HCT116 (cell line): ENCODE measurements at regions not wholly inside any gene's neighbourhood (a gene's known extent, or its start where the extent isn't known, plus 50 kb on each side); places are given as distances from the start of the nearest gene placed in this dataset.

ENCODE experiments used
- ATAC-seq: fragments of 200-7000 bp; cut with Tn5 transposase; 2 replicates; pipeline ENCODE4 v1.9.1; 2020; ENCODE audit warnings: mild to moderate bottlenecking, moderate library complexity
- BruUV-seq: library from RNA; stranded (reverse); fragments of 400-500 nt; replicated peaks from 2 replicates; lab custom pipeline; 2021; lab: Mats Ljungman, UMichigan
- CTCF ChIA-PET: fragments of 300-600 bp; sonication (Branson Sonifier 250); formaldehyde crosslinking; loops from one replicate; lab custom pipeline; 2021; ENCODE audit warnings: antibody characterized with exemption; lab: Charles Lee
- POLR2A ChIA-PET: fragments of 300-600, 350-600 bp; sonication (Branson Sonifier 250); formaldehyde crosslinking; loops from one replicate; lab custom pipeline; 2021; ENCODE audit warnings: antibody characterized with exemption; lab: Charles Lee
- RAD21 ChIA-PET, 2 experiments: fragments of 300-600 bp; sonication (Branson Sonifier 250); formaldehyde crosslinking; loops; one replicate each; lab custom pipeline; 2023; ENCODE audit warnings: low total read pairs in 2 of 2; ENCODE audit not compliant: uncharacterized antibody in 2 of 2, unreplicated experiment in 2 of 2, low non-redundant PET in 1 of 2; lab: Charles Lee
- DNase-seq: peaks from one replicate; pipeline ENCODE4 v3.0.0-alpha.2; 2010; ENCODE audit warnings: low read depth, low spot score
- H2AFZ ChIP-seq: fragments of 200-600 bp; shearing (Covaris generic), sonication (generic); 2 replicates; pipeline ENCODE4 v1.6.1; 2017; ENCODE audit warnings: low read depth, mixed run types, mixed read lengths, antibody characterized with exemption, low read length; ENCODE audit not compliant: poor library complexity, severe bottlenecking
- H3K27ac ChIP-seq: 2 replicates; pipeline ENCODE4 v1.5.1; 2012; ENCODE audit warnings: low read depth, low read length
- H3K27me3 ChIP-seq: fragments of 200-600 bp; sonication (generic); 2 replicates; pipeline ENCODE4 v1.6.1; 2016; ENCODE audit warnings: mixed run types, low read length, mixed read lengths; ENCODE audit not compliant: insufficient read depth
- H3K36me3 ChIP-seq, 2 experiments: fragments of 200-500 bp in 1 of 2; fragments of 200-600 bp in 1 of 2; sonication (Bioruptor generic) in 1 of 2; sonication (generic) in 1 of 2; 2 replicates each; pipeline versions ENCODE4 v1.5.1 to v1.6.1; 2014 to 2016; ENCODE audit warnings: low read length in 2 of 2, inconsistent platforms in 1 of 2, mixed read lengths in 1 of 2, mixed run types in 1 of 2; ENCODE audit not compliant: insufficient read depth in 2 of 2, control insufficient read depth in 1 of 2
- H3K4me1 ChIP-seq, 2 experiments: fragments of 200-600 bp in 1 of 2; sonication (generic) in 1 of 2; 2 replicates each; pipeline versions ENCODE4 v1.5.1 to v1.6.1; 2012 to 2017; ENCODE audit warnings: low read length in 2 of 2, inconsistent platforms in 1 of 2, mild to moderate bottlenecking in 1 of 2, mixed read lengths in 1 of 2, mixed run types in 1 of 2, moderate library complexity in 1 of 2; ENCODE audit not compliant: insufficient read depth in 2 of 2, control insufficient read depth in 1 of 2
- H3K4me2 ChIP-seq: fragments of 200-600 bp; sonication (generic); 2 replicates; pipeline ENCODE4 v1.6.1; 2017; ENCODE audit warnings: mixed run types, low read length, mixed read lengths
- H3K4me3 ChIP-seq, 2 experiments: fragments of 200-600 bp in 1 of 2; sonication (generic) in 1 of 2; replicated peaks in 1 of 2; 2 replicates each; pipeline ENCODE4 v1.5.1; 2011 to 2016; ENCODE audit warnings: low read length in 2 of 2, control low read depth in 1 of 2, low read depth in 1 of 2, mild to moderate bottlenecking in 1 of 2, mixed read lengths in 1 of 2, mixed run types in 1 of 2
- H3K79me2 ChIP-seq: fragments of 200-600 bp; sonication (generic); 2 replicates; pipeline ENCODE4 v1.6.1; 2017; ENCODE audit warnings: mild to moderate bottlenecking, mixed run types, low read length, moderate library complexity, mixed read lengths; ENCODE audit not compliant: insufficient read depth
- H3K9ac ChIP-seq: fragments of 200-600 bp; sonication (generic); 2 replicates; pipeline ENCODE4 v1.6.1; 2016; ENCODE audit warnings: low read length, mixed read lengths
- H3K9me2 ChIP-seq: fragments of 200-600 bp; sonication (generic), shearing (Covaris generic); 2 replicates; pipeline ENCODE4 v1.6.1; 2017; ENCODE audit warnings: mixed run types, mild to moderate bottlenecking, moderate library complexity; ENCODE audit not compliant: insufficient read depth
- H3K9me3 ChIP-seq, 2 experiments: fragments of 200-500 bp in 1 of 2; fragments of 200-600 bp in 1 of 2; sonication (Bioruptor generic) in 1 of 2; sonication (generic) in 1 of 2; 2 replicates each; pipeline ENCODE4 v1.6.1; 2014 to 2017; ENCODE audit warnings: low read length in 2 of 2, mixed read lengths in 2 of 2, inconsistent platforms in 1 of 2, low read depth in 1 of 2, mild to moderate bottlenecking in 1 of 2, mixed run types in 1 of 2, moderate library complexity in 1 of 2; ENCODE audit not compliant: control insufficient read depth in 1 of 2, insufficient read depth in 1 of 2
- H4K20me1 ChIP-seq: fragments of 200-600 bp; sonication (generic), shearing (Covaris generic); 2 replicates; pipeline ENCODE4 v1.6.1; 2017; ENCODE audit warnings: mixed run types, mild to moderate bottlenecking, moderate library complexity; ENCODE audit not compliant: insufficient read depth
- ATF3 ChIP-seq: IDR thresholded peaks from 2 replicates; pipeline ENCODE4 v1.6.1; 2012
- CBX3 ChIP-seq: IDR thresholded peaks from 2 replicates; pipeline ENCODE4 v1.6.1; 2012; ENCODE audit warnings: low read depth
- CEBPB ChIP-seq: IDR thresholded peaks from 2 replicates; pipeline ENCODE4 v1.6.1; 2012; ENCODE audit warnings: low read depth
- EGR1 ChIP-seq: IDR thresholded peaks from 2 replicates; pipeline ENCODE4 v1.6.1; 2012; ENCODE audit warnings: low read depth
- ELF1 ChIP-seq: IDR thresholded peaks from 2 replicates; pipeline ENCODE4 v1.6.1; 2012; ENCODE audit warnings: low read depth, borderline replicate concordance
- EZH2 ChIP-seq: fragments of 200-600 bp; sonication (generic); IDR thresholded peaks from 2 replicates; pipeline ENCODE4 v1.6.1; 2017; ENCODE audit warnings: antibody characterized with exemption, mixed run types
- EZH2phosphoT487 ChIP-seq: fragments of 200-600 bp; IDR thresholded peaks from 2 replicates; pipeline ENCODE4 v1.6.1; 2018; ENCODE audit warnings: antibody characterized with exemption, borderline replicate concordance
- JUND ChIP-seq: IDR thresholded peaks from 2 replicates; pipeline ENCODE4 v1.6.1; 2012
- MAX ChIP-seq: IDR thresholded peaks from 2 replicates; pipeline ENCODE4 v1.6.1; 2012
- RAD21 ChIP-seq: IDR thresholded peaks from 2 replicates; pipeline ENCODE4 v1.6.1; 2012; ENCODE audit warnings: low read depth, mild to moderate bottlenecking
- ZBTB33 ChIP-seq: IDR thresholded peaks from 2 replicates; pipeline ENCODE4 v1.6.1; 2011; ENCODE audit warnings: mild to moderate bottlenecking, low read length, moderate library complexity; ENCODE audit not compliant: insufficient replicate concordance; ENCODE audit errors: extremely low read depth
- intact Hi-C: fragments of 100-400 bp; cut with micrococcal nuclease; formaldehyde crosslinking; loops from 2 replicates; pipeline ENCODE4 v1.10.0; 2022

GRCh38 chr14:82778601-82779000, 1244.9 kb upstream of the SEL1L start:
- no peaks in the 10 kb centered on the region for H3K27me3 ChIP-seq
- H3K4me2 ChIP-seq, result no peak overlapping the region
- POLR2A ChIA-PET, result no interaction called here
- TF ChIP-seq ZBTB33 (no peak), MAX (no peak), ELF1 (no peak), EZH2 (no peak), JUND (no peak), ATF3 (no peak), RAD21 (no peak), EGR1 (no peak), CEBPB (no peak), CBX3 (no peak), EZH2phosphoT487 (no peak)
- TF ChIP-seq, all 23 proteins: peak for 0
- Histone ChIP-seq H3K9ac (no peak overlapping the region), H3K27ac (no peak overlapping the region), H2AFZ (no peak overlapping the region), H3K4me1 (no peaks in the 10 kb centered on the region), H3K79me2 (no peaks in the 10 kb centered on the region), H3K4me3 (no peak overlapping the region), H3K36me3 (no peaks in the 10 kb centered on the region), H3K9me3 (peaks cover 5 to 9% of the 10 kb centered on the region in 2 experiments; a peak in 2 of 4 replicates), H4K20me1 (no peaks in the 10 kb centered on the region), H3K9me2 (no peaks in the 10 kb centered on the region)
- intact Hi-C loops, result no loop called here
- ChIA-PET RAD21 (no interaction called here), CTCF (no interaction called here)
- no TSS peak for BruUV-seq
- no peak for DNase-seq
- no peak for ATAC-seq
